IMR-90 (cell line): ENCODE measurements at regions not wholly inside any gene's neighbourhood (a gene's known extent, or its start where the extent isn't known, plus 50 kb on each side); places are given as distances from the start of the nearest gene placed in this dataset.
A peak's percentile ranks its signal among the peaks of the same experiment; 100 is the strongest.

ENCODE experiments used
- ATAC-seq: fragments of 200-7000 bp; cut with Tn5 transposase; 2 replicates; pipeline ENCODE4 v1.9.1; 2020; ENCODE audit warnings: low read depth, mild to moderate bottlenecking, moderate library complexity
- BruUV-seq: library from RNA; stranded (reverse); fragments of 400-500 nt; replicated peaks from 2 replicates; lab custom pipeline; 2021; lab: Mats Ljungman, UMichigan
- CTCF ChIA-PET: fragments of 300-600 bp; formaldehyde crosslinking; extraction: SDS; loops from one replicate; lab custom pipeline; 2021; ENCODE audit warnings: antibody characterized with exemption; lab: Yijun Ruan, JAX
- POLR2A ChIA-PET: fragments of 300-600 bp; sonication (Branson Sonifier 250); formaldehyde crosslinking; loops from one replicate; lab custom pipeline; 2022; ENCODE audit warnings: antibody characterized with exemption; ENCODE audit not compliant: unreplicated experiment; lab: Charles Lee
- DNase-seq: peaks from one replicate; pipeline ENCODE4 v3.0.0; 2013
- H2AFZ ChIP-seq: replicated peaks from 2 replicates; pipeline ENCODE3; 2013; ENCODE audit warnings: low read length, mild to moderate bottlenecking; ENCODE audit not compliant: poor library complexity
- H2AK5ac ChIP-seq: 2 replicates; pipeline ENCODE4 v1.6.1; 2013; ENCODE audit warnings: low read depth, low read length, inconsistent platforms
- H2AK9ac ChIP-seq: replicated peaks from 2 replicates; pipeline ENCODE3; 2013; ENCODE audit warnings: mild to moderate bottlenecking, low read depth, low read length, moderate library complexity; ENCODE audit not compliant: poor library complexity
- H2BK120ac ChIP-seq: 2 replicates; pipeline ENCODE4 v1.6.1; 2013; ENCODE audit warnings: low read depth, low read length, inconsistent platforms
- H2BK15ac ChIP-seq: 3 replicates; pipeline ENCODE4 v1.6.1; 2013; ENCODE audit warnings: low read depth, low read length, inconsistent platforms
- H2BK20ac ChIP-seq: 2 replicates; pipeline ENCODE4 v1.6.1; 2013; ENCODE audit warnings: low read depth, mild to moderate bottlenecking, inconsistent platforms, low read length, moderate library complexity
- H2BK5ac ChIP-seq: 2 replicates; pipeline ENCODE4 v1.6.1; 2013; ENCODE audit warnings: mild to moderate bottlenecking, low read depth, low read length, inconsistent platforms; ENCODE audit not compliant: poor library complexity, severe bottlenecking
- H3K14ac ChIP-seq: replicated peaks from 2 replicates; pipeline ENCODE4 v1.6.1; 2013; ENCODE audit warnings: low read depth, low read length, inconsistent platforms
- H3K18ac ChIP-seq: 2 replicates; pipeline ENCODE4 v1.6.1; 2013; ENCODE audit warnings: low read depth, low read length, control low read depth
- H3K23ac ChIP-seq: 2 replicates; pipeline ENCODE4 v1.6.1; 2013; ENCODE audit warnings: low read depth, low read length, inconsistent platforms
- H3K27ac ChIP-seq: 2 replicates; pipeline ENCODE4 v1.5.1; 2013; ENCODE audit warnings: mild to moderate bottlenecking, control low read depth, low read length; ENCODE audit not compliant: insufficient read depth
- H3K27me3 ChIP-seq: 2 replicates; pipeline ENCODE4 v1.6.1; 2013; ENCODE audit warnings: low read length; ENCODE audit not compliant: control insufficient read depth, insufficient read depth
- H3K36me3 ChIP-seq: 2 replicates; pipeline ENCODE4 v1.6.1; 2013; ENCODE audit warnings: low read length, mixed read lengths; ENCODE audit not compliant: control insufficient read depth, insufficient read depth
- H3K4ac ChIP-seq: 2 replicates; pipeline ENCODE4 v1.6.1; 2013; ENCODE audit warnings: low read depth, low read length, inconsistent platforms
- H3K4me1 ChIP-seq: 2 replicates; pipeline ENCODE4 v1.6.1; 2013; ENCODE audit warnings: low read length, mixed read lengths; ENCODE audit not compliant: control insufficient read depth, insufficient read depth
- H3K4me2 ChIP-seq: 2 replicates; pipeline ENCODE4 v1.6.1; 2013; ENCODE audit warnings: low read depth, mild to moderate bottlenecking, control low read depth, low read length, moderate library complexity
- H3K4me3 ChIP-seq: 2 replicates; pipeline ENCODE4 v1.5.1; 2013; ENCODE audit warnings: low read depth, mild to moderate bottlenecking, control low read depth, low read length, moderate library complexity; ENCODE audit not compliant: insufficient read depth
- H3K56ac ChIP-seq: 2 replicates; pipeline ENCODE4 v1.6.1; 2013; ENCODE audit warnings: low read length, inconsistent platforms; ENCODE audit not compliant: insufficient read depth; ENCODE audit errors: extremely low read depth
- H3K79me1 ChIP-seq, 2 experiments: 2 replicates each; pipeline ENCODE4 v1.6.1; 2013; ENCODE audit warnings: low read length in 2 of 2, inconsistent platforms in 1 of 2, low read depth in 1 of 2
- H3K9ac ChIP-seq: 2 replicates; pipeline ENCODE4 v1.6.1; 2013; ENCODE audit warnings: low read depth, low read length, control low read depth
- H3K9me1 ChIP-seq: 2 replicates; pipeline ENCODE4 v1.6.1; 2013; ENCODE audit warnings: low read length, inconsistent platforms; ENCODE audit not compliant: insufficient read depth
- H3K9me3 ChIP-seq: 2 replicates; pipeline ENCODE4 v1.6.1; 2013; ENCODE audit warnings: low read length; ENCODE audit not compliant: control insufficient read depth, insufficient read depth
- H4K20me1 ChIP-seq: 2 replicates; pipeline ENCODE4 v1.6.1; 2013; ENCODE audit warnings: low read length, inconsistent platforms; ENCODE audit not compliant: insufficient read depth
- H4K5ac ChIP-seq: 2 replicates; pipeline ENCODE4 v1.6.1; 2013; ENCODE audit warnings: mild to moderate bottlenecking, low read depth, low read length, control low read depth
- H4K8ac ChIP-seq, 2 experiments: 2 replicates each; pipeline ENCODE4 v1.6.1; 2013; ENCODE audit warnings: low read depth in 2 of 2, low read length in 2 of 2, control low read depth in 1 of 2, inconsistent platforms in 1 of 2
- H4K91ac ChIP-seq: 2 replicates; pipeline ENCODE4 v1.6.1; 2013; ENCODE audit warnings: low read depth, low read length, inconsistent platforms; ENCODE audit not compliant: insufficient read depth
- BHLHE40 ChIP-seq: fragments of 150-350 bp; IDR thresholded peaks from 2 replicates; pipeline ENCODE4 v1.6.1; 2016; ENCODE audit warnings: mild to moderate bottlenecking, low read depth, low read length
- CEBPB ChIP-seq: IDR thresholded peaks from 2 replicates; pipeline ENCODE4 v1.6.1; 2012; ENCODE audit warnings: low read depth, low read length, improper control_type of control experiment
- CHD1 ChIP-seq: IDR thresholded peaks from 2 replicates; pipeline ENCODE4 v1.6.1; 2012; ENCODE audit warnings: low read depth, low read length, improper control_type of control experiment
- CTCF ChIP-seq: conservative IDR thresholded peaks from 2 replicates; pipeline ENCODE4 v1.5.1; 2012; ENCODE audit warnings: mild to moderate bottlenecking, low read depth, low read length, improper control_type of control experiment
- ELK1 ChIP-seq: fragments of 150-350 bp; IDR thresholded peaks from 2 replicates; pipeline ENCODE4 v1.6.1; 2016; ENCODE audit warnings: low read depth, mild to moderate bottlenecking, low read length, moderate library complexity, borderline replicate concordance
- FOS ChIP-seq: fragments of 150-350 bp; IDR thresholded peaks from 2 replicates; pipeline ENCODE4 v1.6.1; 2016; ENCODE audit warnings: low read depth, low read length
- MAFK ChIP-seq: IDR thresholded peaks from 2 replicates; pipeline ENCODE4 v1.6.1; 2012; ENCODE audit warnings: low read depth, low read length, improper control_type of control experiment
- MAZ ChIP-seq: IDR thresholded peaks from 2 replicates; pipeline ENCODE4 v1.6.1; 2012; ENCODE audit warnings: low read depth, mild to moderate bottlenecking, low read length, improper control_type of control experiment, moderate library complexity, borderline replicate concordance
- MXI1 ChIP-seq: IDR thresholded peaks from 2 replicates; pipeline ENCODE4 v1.6.1; 2012; ENCODE audit warnings: low read depth, mild to moderate bottlenecking, low read length, moderate library complexity, borderline replicate concordance
- NFE2L2 ChIP-seq: fragments of 150-350 bp; IDR thresholded peaks from 2 replicates; pipeline ENCODE4 v1.6.1; 2016; ENCODE audit warnings: low read depth, mild to moderate bottlenecking, low read length
- POLR2A ChIP-seq: IDR thresholded peaks from 2 replicates; pipeline ENCODE4 v1.6.1; 2012; ENCODE audit warnings: mild to moderate bottlenecking, low read depth, low read length
- RAD21 ChIP-seq: IDR thresholded peaks from 2 replicates; pipeline ENCODE4 v1.6.1; 2012; ENCODE audit warnings: low read length, improper control_type of control experiment
- RCOR1 ChIP-seq: IDR thresholded peaks from 2 replicates; pipeline ENCODE4 v1.6.1; 2012; ENCODE audit warnings: mild to moderate bottlenecking, low read length, improper control_type of control experiment; ENCODE audit not compliant: insufficient replicate concordance
- RFX5 ChIP-seq: IDR thresholded peaks from 2 replicates; pipeline ENCODE4 v1.8.0; 2012; ENCODE audit warnings: low read depth, mild to moderate bottlenecking, low read length, moderate library complexity
- SMC3 ChIP-seq: fragments of 150-350 bp; IDR thresholded peaks from 2 replicates; pipeline ENCODE4 v1.6.1; 2016; ENCODE audit warnings: low read depth, mild to moderate bottlenecking, antibody characterized with exemption, low read length, moderate library complexity
- USF2 ChIP-seq: fragments of 150-350 bp; IDR thresholded peaks from 2 replicates; pipeline ENCODE4 v1.6.1; 2017; ENCODE audit warnings: mild to moderate bottlenecking, antibody characterized with exemption, low read length, low read depth
- WGBS, 2 experiments: methylation state at CpG; one replicate each; pipeline versions ENCODE4 v1.1.5 to v1.1.7; 2013; ENCODE audit warnings: missing lambda C conversion rate in 2 of 2; ENCODE audit not compliant: insufficient read length in 1 of 2; ENCODE audit errors: extremely low coverage in 2 of 2; 5-methylcytosine and 5-hydroxymethylcytosine counted together
- dilution Hi-C: fragments of 300-500 bp; cut with HindIII; formaldehyde crosslinking; loops from one replicate; pipeline ENCODE4 v1.14.3; 2018; ENCODE audit warnings: low sequenced_read_pairs; ENCODE audit not compliant: unreplicated experiment
- in situ Hi-C: fragments of 300-500 bp; cut with MboI; formaldehyde crosslinking; loops from 3 replicates; pipeline ENCODE4 v1.14.3; 2019; ENCODE audit warnings: low sequenced_read_pairs, inconsistent platforms, mixed read lengths
- intact Hi-C: fragments of 100-400 bp; cut with micrococcal nuclease; formaldehyde crosslinking; loops from 2 replicates; pipeline ENCODE4 v1.10.0; 2022

- ATAC-seq (no peak), DNase-seq (peak; percentile 1)
- Histone ChIP-seq H3K4me3 (no peak overlapping the region), H3K9me1 (no peaks in the 10 kb centered on the region), H3K9me3 (no peaks in the 10 kb centered on the region), H3K79me1 (no peaks in the 10 kb centered on the region), H3K27ac (no peak overlapping the region), H2BK5ac (no peak overlapping the region), H2BK20ac (no peak overlapping the region), H3K56ac (no peak overlapping the region), H2BK15ac (no peak overlapping the region), H4K8ac (no peak overlapping the region), H2AK5ac (no peak overlapping the region), H3K4me2 (no peak overlapping the region), H3K14ac (no peak overlapping the region), H2AK9ac (no peak overlapping the region), H4K20me1 (no peaks in the 10 kb centered on the region), H2BK120ac (no peak overlapping the region), H3K4me1 (no peaks in the 10 kb centered on the region), H3K9ac (no peak overlapping the region), H2AFZ (no peak overlapping the region), H3K23ac (no peak overlapping the region), H4K5ac (no peak overlapping the region), H3K36me3 (no peaks in the 10 kb centered on the region), H3K4ac (no peak overlapping the region), H3K18ac (no peak overlapping the region), H3K27me3 (no peaks in the 10 kb centered on the region), H4K91ac (no peak overlapping the region)
- no peak for TF ChIP-seq RAD21
- TF ChIP-seq CHD1, result no peak
- no peak for TF ChIP-seq MAZ
- no peak for TF ChIP-seq FOS
- TF ChIP-seq MAFK, result no peak
- TF ChIP-seq CTCF, result no peak
- no peak for TF ChIP-seq BHLHE40
- no peak for TF ChIP-seq MXI1
- no peak for TF ChIP-seq RCOR1
- no peak for TF ChIP-seq RFX5
- no peak for TF ChIP-seq POLR2A
- TF ChIP-seq NFE2L2, result no peak
- TF ChIP-seq ELK1, result no peak
- no peak for TF ChIP-seq SMC3
- no peak for TF ChIP-seq CEBPB
- TF ChIP-seq USF2, result no peak
- in situ Hi-C loops, result loop anchor here (25.0 kb wide), 1 partner anchor 241 kb away; no protein-coding TSS in a partner anchor
- dilution Hi-C loops, result no loop called here
- intact Hi-C loops, result no loop called here
- no TSS peak for BruUV-seq
- CTCF ChIA-PET, result interaction anchor here (1.3 kb wide), 1 partner anchor 8 kb away, joined by 3 read pairs; no protein-coding TSS in a partner anchor
- no CpG with 5 or more reads among the region's 4 CpGs for WGBS, 2 experiments
- POLR2A ChIA-PET, result no interaction called here
Measured at GRCh38 chr6:12645941-12646340, 70.6 kb upstream of the PHACTR1 start.
